Sigmoid colon (tissue), 4 donors: ENCODE measurements at regions not wholly inside any gene's neighbourhood (a gene's known extent, or its start where the extent isn't known, plus 50 kb on each side); places are given as distances from the start of the nearest gene placed in this dataset.

ENCODE experiments used
- CTCF ChIP-seq, 4 experiments: fragments of 450-650 bp in 3 of 4; fragments of 200-600 bp in 1 of 4; IDR thresholded peaks; one replicate each; pipeline ENCODE4 v1.5.1; 2016 to 2019; ENCODE audit warnings: antibody characterized with exemption in 4 of 4, mild to moderate bottlenecking in 3 of 4, moderate library complexity in 2 of 4
- EP300 ChIP-seq, 4 donors: sonication (generic); formaldehyde crosslinking; IDR thresholded peaks; one replicate each; pipeline ENCODE4 v1.6.1; 2017; ENCODE audit warnings: antibody characterized with exemption in 4 of 4
- POLR2A ChIP-seq, 2 donors: fragments of 450-650 bp; IDR thresholded peaks; one replicate each; pipeline ENCODE4 v1.6.1; 2016; ENCODE audit warnings: antibody characterized with exemption in 2 of 2, mild to moderate bottlenecking in 2 of 2, moderate library complexity in 2 of 2
- POLR2AphosphoS5 ChIP-seq, 4 donors: sonication (generic); formaldehyde crosslinking; IDR thresholded peaks; one replicate each; pipeline ENCODE4 v1.6.1; 2017; ENCODE audit warnings: antibody characterized with exemption in 4 of 4

GRCh38 chr19:32234663-32235217, 110.7 kb upstream of the ZNF507 start:
- TF ChIP-seq CTCF (IDR thresholded peaks at IDR 0.05), result no peak
- TF ChIP-seq EP300 (IDR thresholded peaks at IDR 0.05), result no peak
- no peak for TF ChIP-seq POLR2AphosphoS5 (IDR thresholded peaks at IDR 0.05)
- no peak for TF ChIP-seq POLR2A (IDR thresholded peaks at IDR 0.05)
